Breast epithelium (tissue), 3 donors: ENCODE measurements at regions not wholly inside any gene's neighbourhood (a gene's known extent, or its start where the extent isn't known, plus 50 kb on each side); places are given as distances from the start of the nearest gene placed in this dataset.

Source experiments
- CTCF ChIP-seq, 3 donors: fragments of 450-650 bp; IDR thresholded peaks; one replicate each; pipeline ENCODE4 v1.5.1; 2016 to 2017; ENCODE audit warnings: antibody characterized with exemption in 3 of 3, mild to moderate bottlenecking in 3 of 3, moderate library complexity in 3 of 3
- POLR2A ChIP-seq: fragments of 450-650 bp; IDR thresholded peaks from one replicate; pipeline ENCODE4 v1.6.1; 2016; ENCODE audit warnings: antibody characterized with exemption, mild to moderate bottlenecking, moderate library complexity

GRCh38 chr9:28319981-28320380 lies 746.7 kb upstream of the C9orf72 start:
- TF ChIP-seq POLR2A (no peak), CTCF (IDR thresholded peaks at IDR 0.05) (no peak)
